ENCODE measurements at regions not wholly inside any gene's neighbourhood (a gene's known extent, or its start where the extent isn't known, plus 50 kb on each side); places are given as distances from the start of the nearest gene placed in this dataset.

DNA sequence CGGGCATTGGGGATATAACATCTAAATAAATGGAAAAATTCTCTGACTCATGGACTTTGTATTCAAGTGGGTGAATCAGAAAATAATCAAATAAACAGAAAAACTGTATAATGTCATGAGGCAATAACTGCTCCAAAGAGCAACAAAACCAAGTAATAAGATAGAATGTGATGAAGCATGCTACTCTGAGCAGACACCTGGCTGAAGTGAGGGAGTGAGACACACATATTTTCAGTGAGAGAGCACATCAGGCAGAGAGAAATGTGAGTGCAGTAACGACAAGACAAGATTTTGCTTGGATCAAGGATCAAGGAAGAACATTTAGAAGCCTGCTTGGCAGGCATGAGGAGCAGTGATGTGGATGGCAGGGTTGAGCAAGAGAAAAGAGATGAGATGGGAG is 75.8 kb upstream of the CCDC91 start:
- TF ChIP-seq, protein P1, sequence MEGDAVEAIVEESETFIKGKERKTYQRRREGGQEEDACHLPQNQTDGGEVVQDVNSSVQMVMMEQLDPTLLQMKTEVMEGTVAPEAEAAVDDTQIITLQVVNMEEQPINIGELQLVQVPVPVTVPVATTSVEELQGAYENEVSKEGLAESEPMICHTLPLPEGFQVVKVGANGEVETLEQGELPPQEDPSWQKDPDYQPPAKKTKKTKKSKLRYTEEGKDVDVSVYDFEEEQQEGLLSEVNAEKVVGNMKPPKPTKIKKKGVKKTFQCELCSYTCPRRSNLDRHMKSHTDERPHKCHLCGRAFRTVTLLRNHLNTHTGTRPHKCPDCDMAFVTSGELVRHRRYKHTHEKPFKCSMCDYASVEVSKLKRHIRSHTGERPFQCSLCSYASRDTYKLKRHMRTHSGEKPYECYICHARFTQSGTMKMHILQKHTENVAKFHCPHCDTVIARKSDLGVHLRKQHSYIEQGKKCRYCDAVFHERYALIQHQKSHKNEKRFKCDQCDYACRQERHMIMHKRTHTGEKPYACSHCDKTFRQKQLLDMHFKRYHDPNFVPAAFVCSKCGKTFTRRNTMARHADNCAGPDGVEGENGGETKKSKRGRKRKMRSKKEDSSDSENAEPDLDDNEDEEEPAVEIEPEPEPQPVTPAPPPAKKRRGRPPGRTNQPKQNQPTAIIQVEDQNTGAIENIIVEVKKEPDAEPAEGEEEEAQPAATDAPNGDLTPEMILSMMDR (IDR thresholded peaks at IDR 0.05) = no peak
- TF ChIP-seq POLR2A (IDR thresholded peaks at IDR 0.05) = no peak

Measured in testis (tissue), 2 donors.